ENCODE measurements at regions not wholly inside any gene's neighbourhood (a gene's known extent, or its start where the extent isn't known, plus 50 kb on each side); places are given as distances from the start of the nearest gene placed in this dataset.

DNA sequence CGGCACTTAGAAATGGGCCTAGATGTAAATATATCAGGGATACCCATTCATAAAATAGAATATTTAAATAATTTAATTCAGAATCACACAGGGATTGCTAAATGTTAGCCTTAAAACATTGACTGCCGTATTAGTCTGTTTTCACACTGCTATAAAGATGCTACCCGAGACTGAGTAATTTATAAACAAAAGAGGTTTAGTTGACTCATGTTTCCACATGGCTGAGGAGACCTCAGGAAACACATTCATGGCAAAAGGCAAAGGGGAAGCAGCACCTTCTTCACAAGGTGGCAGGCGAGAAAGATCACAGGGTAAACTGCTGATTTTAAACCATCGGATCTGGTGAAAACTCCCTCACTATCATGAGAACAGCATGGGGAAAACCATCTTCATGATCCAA is 223.6 kb upstream of the GULP1 start:
- no peak overlapping the region for H3K4me3 ChIP-seq
- H3K9me3 ChIP-seq (replicated peaks in 1 of 3): no peaks in the 10 kb centered on the region
- H3K27ac ChIP-seq: no peak overlapping the region
- WGBS, 4 donors: 63 to 75% (median 69%) methylated on average over 5 of the region's 5 CpGs
- no peak for DNase-seq
- intact Hi-C loops (cut with DNase I): no loop called here
- TF ChIP-seq, protein P1, sequence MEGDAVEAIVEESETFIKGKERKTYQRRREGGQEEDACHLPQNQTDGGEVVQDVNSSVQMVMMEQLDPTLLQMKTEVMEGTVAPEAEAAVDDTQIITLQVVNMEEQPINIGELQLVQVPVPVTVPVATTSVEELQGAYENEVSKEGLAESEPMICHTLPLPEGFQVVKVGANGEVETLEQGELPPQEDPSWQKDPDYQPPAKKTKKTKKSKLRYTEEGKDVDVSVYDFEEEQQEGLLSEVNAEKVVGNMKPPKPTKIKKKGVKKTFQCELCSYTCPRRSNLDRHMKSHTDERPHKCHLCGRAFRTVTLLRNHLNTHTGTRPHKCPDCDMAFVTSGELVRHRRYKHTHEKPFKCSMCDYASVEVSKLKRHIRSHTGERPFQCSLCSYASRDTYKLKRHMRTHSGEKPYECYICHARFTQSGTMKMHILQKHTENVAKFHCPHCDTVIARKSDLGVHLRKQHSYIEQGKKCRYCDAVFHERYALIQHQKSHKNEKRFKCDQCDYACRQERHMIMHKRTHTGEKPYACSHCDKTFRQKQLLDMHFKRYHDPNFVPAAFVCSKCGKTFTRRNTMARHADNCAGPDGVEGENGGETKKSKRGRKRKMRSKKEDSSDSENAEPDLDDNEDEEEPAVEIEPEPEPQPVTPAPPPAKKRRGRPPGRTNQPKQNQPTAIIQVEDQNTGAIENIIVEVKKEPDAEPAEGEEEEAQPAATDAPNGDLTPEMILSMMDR (IDR thresholded peaks at IDR 0.05): no peak
- no peak for TF ChIP-seq POLR2A (IDR thresholded peaks at IDR 0.05)
- no peaks in the 10 kb centered on the region for H3K36me3 ChIP-seq (replicated peaks in 1 of 2)
- H3K27me3 ChIP-seq: no peaks in the 10 kb centered on the region
- H3K4me1 ChIP-seq (replicated peaks in 1 of 2): no peaks in the 10 kb centered on the region

- Histone ChIP-seq H3K36me3 (replicated peaks in 1 of 2) (no peaks in the 10 kb centered on the region), H3K27me3 (no peaks in the 10 kb centered on the region), H3K9me3 (replicated peaks in 1 of 3) (no peaks in the 10 kb centered on the region), H3K4me3 (no peak overlapping the region), H3K4me1 (replicated peaks in 1 of 2) (no peaks in the 10 kb centered on the region), H3K27ac (no peak overlapping the region)
- no peak for TF ChIP-seq POLR2A (IDR thresholded peaks at IDR 0.05)
- TF ChIP-seq, protein P1 (IDR thresholded peaks at IDR 0.05): no peak
- 81 to 91% (median 85%) methylated on average over 2 of the region's 2 CpGs for WGBS, 4 donors
- intact Hi-C loops (cut with DNase I): no loop called here
- no peak for DNase-seq
Measured at GRCh38 chr2:188076149-188077056, 215.3 kb upstream of the GULP1 start.

GRCh38 chr2:188077757-188078156 is 213.9 kb upstream of the GULP1 start:
- H3K9me3 ChIP-seq (replicated peaks in 1 of 3): no peaks in the 10 kb centered on the region
- no peak for TF ChIP-seq POLR2A (IDR thresholded peaks at IDR 0.05)
- TF ChIP-seq, protein P1 (IDR thresholded peaks at IDR 0.05): no peak
- DNase-seq: no peak
- H3K4me1 ChIP-seq (replicated peaks in 1 of 2): no peaks in the 10 kb centered on the region
- no peak overlapping the region for H3K27ac ChIP-seq
- no peaks in the 10 kb centered on the region for H3K36me3 ChIP-seq (replicated peaks in 1 of 2)
- H3K27me3 ChIP-seq: no peaks in the 10 kb centered on the region
- no peak overlapping the region for H3K4me3 ChIP-seq
- intact Hi-C loops (cut with DNase I): no loop called here

- no peak for TF ChIP-seq POLR2A (IDR thresholded peaks at IDR 0.05)
- TF ChIP-seq, protein P1 (IDR thresholded peaks at IDR 0.05): no peak
- WGBS, 4 donors: 63 to 86% (median 77%) methylated on average over 4 of the region's 4 CpGs
Measured at GRCh38 chr2:188078534-188078933, 213.1 kb upstream of the GULP1 start.

More at GRCh38 chr2:188078534-188078933, 213.1 kb upstream of the GULP1 start:
- Histone ChIP-seq H3K4me3 (no peak overlapping the region), H3K4me1 (replicated peaks in 1 of 2) (no peaks in the 10 kb centered on the region), H3K9me3 (replicated peaks in 1 of 3) (no peaks in the 10 kb centered on the region), H3K36me3 (replicated peaks in 1 of 2) (no peaks in the 10 kb centered on the region), H3K27me3 (no peaks in the 10 kb centered on the region), H3K27ac (no peak overlapping the region)
- intact Hi-C loops (cut with DNase I): no loop called here
- DNase-seq: no peak

Data from adrenal gland (tissue), 9 donors.